Neural cell (in vitro differentiated cells): ENCODE measurements at regions not wholly inside any gene's neighbourhood (a gene's known extent, or its start where the extent isn't known, plus 50 kb on each side); places are given as distances from the start of the nearest gene placed in this dataset.

Experiments used
- H2AFZ ChIP-seq: fragments of 200-600, 300-800 bp; sonication (generic), shearing (Covaris generic); 2 replicates; pipeline ENCODE4 v1.6.0; 2014; ENCODE audit warnings: low read depth, mild to moderate bottlenecking, antibody characterized with exemption, low read length, moderate library complexity
- H3F3A ChIP-seq: fragments of 200-600 bp; shearing (Covaris generic); 2 replicates; pipeline ENCODE4 v1.6.1; 2016; ENCODE audit warnings: mild to moderate bottlenecking, moderate library complexity, mixed read lengths, antibody characterized with exemption, low read length; ENCODE audit not compliant: insufficient read depth, poor library complexity, severe bottlenecking
- H3K27ac ChIP-seq: fragments of 200-600, 300-800 bp; sonication (generic), shearing (Covaris generic); 2 replicates; pipeline ENCODE4 v1.5.1; 2014; ENCODE audit warnings: mild to moderate bottlenecking, low read length, moderate library complexity
- H3K27me3 ChIP-seq: fragments of 300-800, 200-600 bp; sonication (generic), shearing (Covaris generic); 2 replicates; pipeline ENCODE4 v1.6.0; 2014; ENCODE audit warnings: mild to moderate bottlenecking, low read depth, low read length, moderate library complexity; ENCODE audit not compliant: insufficient read depth
- H3K36me3 ChIP-seq: fragments of 300-800, 200-600 bp; sonication (generic), shearing (Covaris generic); 2 replicates; pipeline ENCODE4 v1.5.1; 2014; ENCODE audit warnings: mild to moderate bottlenecking, antibody characterized with exemption, low read length, moderate library complexity; ENCODE audit not compliant: insufficient read depth
- H3K4me2 ChIP-seq: fragments of 300-800, 200-600 bp; sonication (generic), shearing (Covaris generic); 2 replicates; pipeline ENCODE4 v1.6.0; 2014; ENCODE audit warnings: mild to moderate bottlenecking, low read length
- H3K4me3 ChIP-seq: fragments of 300-800, 200-600 bp; sonication (generic), shearing (Covaris generic); 2 replicates; pipeline ENCODE4 v1.5.1; 2014; ENCODE audit warnings: mild to moderate bottlenecking, low read length, moderate library complexity
- H3K79me2 ChIP-seq: fragments of 200-600 bp; shearing (Covaris generic); replicated peaks from 2 replicates; pipeline ENCODE4 v1.6.0; 2014; ENCODE audit warnings: mild to moderate bottlenecking, low read length, moderate library complexity; ENCODE audit not compliant: insufficient read depth
- H3K9ac ChIP-seq: fragments of 300-800, 200-600 bp; sonication (generic), shearing (Covaris generic); 2 replicates; pipeline ENCODE4 v1.6.1; 2016; ENCODE audit warnings: mild to moderate bottlenecking, low read length, mixed read lengths
- H3K9me2 ChIP-seq: fragments of 200-600 bp; shearing (Covaris generic); 2 replicates; pipeline ENCODE4 v1.6.1; 2016; ENCODE audit warnings: mild to moderate bottlenecking, low read length, mixed read lengths; ENCODE audit not compliant: insufficient read depth
- H3K9me3 ChIP-seq: fragments of 200-600, 300-800 bp; sonication (generic), shearing (Covaris generic); 2 replicates; pipeline ENCODE4 v1.6.1; 2016; ENCODE audit warnings: mild to moderate bottlenecking, mixed run types, low read length, moderate library complexity, mixed read lengths
- H4K20me1 ChIP-seq: fragments of 200-600 bp; shearing (Covaris generic); 2 replicates; pipeline ENCODE4 v1.6.1; 2016; ENCODE audit warnings: mild to moderate bottlenecking, mixed run types; ENCODE audit not compliant: insufficient read depth
- CTCF ChIP-seq: fragments of 450-650 bp; IDR thresholded peaks from 2 replicates; pipeline ENCODE4 v1.5.1; 2014; ENCODE audit warnings: antibody characterized with exemption, mild to moderate bottlenecking, moderate library complexity; ENCODE audit not compliant: poor library complexity, severe bottlenecking
- EP300 ChIP-seq: fragments of 450-650 bp; conservative IDR thresholded peaks from 2 replicates; pipeline ENCODE4 v1.6.1; 2014; ENCODE audit warnings: antibody characterized with exemption, mild to moderate bottlenecking, moderate library complexity; ENCODE audit not compliant: poor library complexity, severe bottlenecking
- EZH2 ChIP-seq: fragments of 200-600, 300-800 bp; shearing (Covaris generic), sonication (generic); IDR thresholded peaks from 2 replicates; pipeline ENCODE4 v1.6.1; 2014; ENCODE audit warnings: antibody characterized with exemption, low read length, borderline replicate concordance, mild to moderate bottlenecking; ENCODE audit not compliant: insufficient read depth, poor library complexity, severe bottlenecking
- MXI1 ChIP-seq: fragments of 450-650 bp; conservative IDR thresholded peaks from 2 replicates; pipeline ENCODE4 v1.6.1; 2014; ENCODE audit warnings: antibody characterized with exemption, mild to moderate bottlenecking; ENCODE audit not compliant: poor library complexity, severe bottlenecking
- POLR2AphosphoS5 ChIP-seq: IDR thresholded peaks from 2 replicates; pipeline ENCODE4 v1.6.1; 2012
- RAD21 ChIP-seq: fragments of 450-650 bp; conservative IDR thresholded peaks from 2 replicates; pipeline ENCODE4 v1.6.1; 2014; ENCODE audit warnings: antibody characterized with exemption, mild to moderate bottlenecking, moderate library complexity
- REST ChIP-seq: IDR thresholded peaks from 2 replicates; pipeline ENCODE4 v1.6.1; 2012; ENCODE audit warnings: borderline replicate concordance
- SMC3 ChIP-seq: fragments of 450-650 bp; conservative IDR thresholded peaks from 2 replicates; pipeline ENCODE4 v1.6.1; 2014; ENCODE audit warnings: antibody characterized with exemption, mild to moderate bottlenecking, moderate library complexity; ENCODE audit not compliant: poor library complexity
- TAF1 ChIP-seq: IDR thresholded peaks from 2 replicates; pipeline ENCODE4 v1.6.1; 2012; ENCODE audit warnings: low read depth

- Histone ChIP-seq H3K9me3 (no peaks in the 10 kb centered on the region), H3K36me3 (no peaks in the 10 kb centered on the region), H4K20me1 (no peaks in the 10 kb centered on the region), H3K79me2 (no peaks in the 10 kb centered on the region), H3K9me2 (no peaks in the 10 kb centered on the region), H3K9ac (no peak overlapping the region), H3K4me2 (no peak overlapping the region), H3K27ac (no peak overlapping the region), H3F3A (no peaks in the 10 kb centered on the region), H3K27me3 (no peaks in the 10 kb centered on the region), H2AFZ (no peak overlapping the region), H3K4me3 (no peak overlapping the region)
- TF ChIP-seq REST = no peak
- TF ChIP-seq TAF1 = no peak
- TF ChIP-seq POLR2AphosphoS5 = no peak
- no peak for TF ChIP-seq EZH2
- TF ChIP-seq CTCF = no peak
- TF ChIP-seq EP300 = no peak
- no peak for TF ChIP-seq RAD21
- no peak for TF ChIP-seq SMC3
- no peak for TF ChIP-seq MXI1
These were observed 91.8 kb upstream of the TNFAIP3 start for GRCh38 chr6:137775227-137775626.

- H3K79me2 ChIP-seq = no peaks in the 10 kb centered on the region
- no peaks in the 10 kb centered on the region for H3F3A ChIP-seq
- no peak overlapping the region for H3K4me2 ChIP-seq
- H4K20me1 ChIP-seq = no peaks in the 10 kb centered on the region
- TF ChIP-seq RAD21 (no peak), MXI1 (no peak), REST (no peak), SMC3 (no peak), POLR2AphosphoS5 (no peak)
- no peak overlapping the region for H3K27ac ChIP-seq
- no peaks in the 10 kb centered on the region for H3K27me3 ChIP-seq
- H3K4me3 ChIP-seq = no peak overlapping the region
- no peaks in the 10 kb centered on the region for H3K9me2 ChIP-seq
- no peak overlapping the region for H3K9ac ChIP-seq
- H3K9me3 ChIP-seq = no peaks in the 10 kb centered on the region
- H3K36me3 ChIP-seq = no peaks in the 10 kb centered on the region
- H2AFZ ChIP-seq = no peak overlapping the region
These were observed 91.3 kb upstream of the TNFAIP3 start for GRCh38 chr6:137775720-137776119.
